HEK293 (cell line): ENCODE measurements at regions not wholly inside any gene's neighbourhood (a gene's known extent, or its start where the extent isn't known, plus 50 kb on each side); places are given as distances from the start of the nearest gene placed in this dataset.

ENCODE experiments used
- CTCF ChIA-PET: fragments of 350-600 bp; formaldehyde crosslinking; extraction: SDS; loops from one replicate; lab custom pipeline; 2021; ENCODE audit warnings: antibody characterized with exemption; lab: Yijun Ruan, JAX
- POLR2A ChIA-PET: fragments of 300-600 bp; formaldehyde crosslinking; extraction: SDS; loops from one replicate; lab custom pipeline; 2020; ENCODE audit warnings: antibody characterized with exemption, inconsistent platforms; lab: Yijun Ruan, JAX
- H3K27ac ChIP-seq: fragments of 200-500 bp; sonication (Bioruptor generic); 2 replicates; pipeline ENCODE4 v1.5.1; 2014; ENCODE audit warnings: low read depth, low read length, control low read depth, inconsistent platforms; ENCODE audit errors: extremely low read depth
- H3K36me3 ChIP-seq, 2 experiments: fragments of 200-500 bp in 1 of 2; sonication (Bioruptor generic) in 1 of 2; 1 replicate in 1 of 2; 2 replicates in 1 of 2; pipeline ENCODE4 v1.5.1; 2014 to 2017; ENCODE audit warnings: inconsistent platforms in 2 of 2, low read length in 2 of 2; ENCODE audit not compliant: control insufficient read depth in 2 of 2, insufficient read depth in 1 of 2
- H3K4me1 ChIP-seq: fragments of 200-500 bp; sonication (Bioruptor generic); 2 replicates; pipeline ENCODE4 v1.5.1; 2014; ENCODE audit warnings: mild to moderate bottlenecking, low read length, inconsistent platforms; ENCODE audit not compliant: control insufficient read depth, insufficient read depth
- H3K4me3 ChIP-seq: 2 replicates; pipeline ENCODE4 v1.5.1; 2011; ENCODE audit warnings: low read depth, mild to moderate bottlenecking, control low read depth, low read length, moderate library complexity
- H3K9me3 ChIP-seq: fragments of 200-500 bp; sonication (Bioruptor generic); 2 replicates; pipeline ENCODE4 v1.5.1; 2014; ENCODE audit warnings: low read depth, low read length, inconsistent platforms; ENCODE audit not compliant: control insufficient read depth, insufficient read depth
- ATF2 ChIP-seq: fragments of 450-650 bp; formaldehyde crosslinking; IDR thresholded peaks from 2 replicates; pipeline ENCODE4 v1.5.1; 2016; ENCODE audit warnings: missing biosample characterization, missing genetic modification characterization, low read depth
- GLIS1 ChIP-seq: fragments of 450-650 bp; formaldehyde crosslinking; IDR thresholded peaks from 2 replicates; pipeline ENCODE4 v1.5.1; 2016; ENCODE audit warnings: missing biosample characterization, missing genetic modification characterization
- HIC1 ChIP-seq: fragments of 450-650 bp; formaldehyde crosslinking; IDR thresholded peaks from 2 replicates; pipeline ENCODE4 v1.5.1; 2016; ENCODE audit warnings: missing biosample characterization, missing genetic modification characterization
- REST ChIP-seq: fragments of 450-650 bp; formaldehyde crosslinking; IDR thresholded peaks from 2 replicates; pipeline ENCODE4 v1.5.1; 2016; ENCODE audit warnings: missing biosample characterization, missing genetic modification characterization
- ZBTB1 ChIP-seq: fragments of 450-650 bp; formaldehyde crosslinking; IDR thresholded peaks from 2 replicates; pipeline ENCODE4 v1.5.1; 2016; ENCODE audit warnings: missing biosample characterization, missing genetic modification characterization
- ZBTB10 ChIP-seq: fragments of 450-650 bp; formaldehyde crosslinking; IDR thresholded peaks from 2 replicates; pipeline ENCODE4 v1.5.1; 2016; ENCODE audit warnings: missing biosample characterization, missing genetic modification characterization
- ZNF121 ChIP-seq: fragments of 450-650 bp; formaldehyde crosslinking; IDR thresholded peaks from 2 replicates; pipeline ENCODE4 v1.5.1; 2016; ENCODE audit warnings: missing biosample characterization, missing genetic modification characterization
- ZNF19 ChIP-seq: fragments of 450-650 bp; formaldehyde crosslinking; IDR thresholded peaks from 2 replicates; pipeline ENCODE4; 2016; ENCODE audit warnings: missing biosample characterization, missing genetic modification characterization, low read depth
- ZNF211 ChIP-seq: fragments of 450-650 bp; formaldehyde crosslinking; IDR thresholded peaks from 2 replicates; pipeline ENCODE4 v1.5.1; 2016; ENCODE audit warnings: low read depth, missing biosample characterization, missing genetic modification characterization
- ZNF335 ChIP-seq: fragments of 450-650 bp; formaldehyde crosslinking; conservative IDR thresholded peaks from 2 replicates; pipeline ENCODE4 v1.5.1; 2016; ENCODE audit warnings: missing biosample characterization, missing genetic modification characterization
- ZNF366 ChIP-seq: fragments of 450-650 bp; formaldehyde crosslinking; conservative IDR thresholded peaks from 2 replicates; pipeline ENCODE4 v1.5.1; 2016; ENCODE audit warnings: missing biosample characterization, missing genetic modification characterization
- ZNF433 ChIP-seq: fragments of 450-650 bp; formaldehyde crosslinking; IDR thresholded peaks from 2 replicates; pipeline ENCODE4 v1.5.1; 2016; ENCODE audit warnings: missing biosample characterization, missing genetic modification characterization, low read depth
- ZNF544 ChIP-seq: fragments of 450-650 bp; formaldehyde crosslinking; IDR thresholded peaks from 2 replicates; pipeline ENCODE4 v1.5.0; 2017; ENCODE audit warnings: missing biosample characterization, missing genetic modification characterization
- ZNF660 ChIP-seq: fragments of 450-650 bp; IDR thresholded peaks from 2 replicates; pipeline ENCODE4 v1.5.1; 2018; ENCODE audit warnings: missing biosample characterization, mild to moderate bottlenecking, missing genetic modification characterization
- ZNF837 ChIP-seq: fragments of 450-650 bp; formaldehyde crosslinking; IDR thresholded peaks from 2 replicates; pipeline ENCODE4 v1.5.1; 2016; ENCODE audit warnings: missing biosample characterization, missing genetic modification characterization
- TF ChIP-seq, protein P1 (sequence below): fragments of 450-650 bp; formaldehyde crosslinking; IDR thresholded peaks from 2 replicates; pipeline ENCODE4 v1.5.1; 2016; ENCODE audit warnings: missing biosample characterization, missing genetic modification characterization
- TF ChIP-seq, protein P2 (sequence below): fragments of 450-650 bp; formaldehyde crosslinking; IDR thresholded peaks from 2 replicates; pipeline ENCODE4 v1.5.1; 2017; ENCODE audit warnings: missing biosample characterization, missing genetic modification characterization

- Histone ChIP-seq H3K4me1 (no peaks in the 10 kb centered on the region), H3K9me3 (no peaks in the 10 kb centered on the region), H3K4me3 (no peak overlapping the region), H3K27ac (no peak overlapping the region), H3K36me3 (no peaks in the 10 kb centered on the region)
- POLR2A ChIA-PET: no interaction called here
- CTCF ChIA-PET: no interaction called here
- no peak for TF ChIP-seq ZNF660 (tag by site-specific recombination)
- TF ChIP-seq HIC1 (tag by site-specific recombination): no peak
- TF ChIP-seq ZBTB1 (tag by site-specific recombination): no peak
- TF ChIP-seq REST (tag by site-specific recombination): no peak
- TF ChIP-seq GLIS1 (tag by site-specific recombination): no peak
- TF ChIP-seq, protein P1, sequence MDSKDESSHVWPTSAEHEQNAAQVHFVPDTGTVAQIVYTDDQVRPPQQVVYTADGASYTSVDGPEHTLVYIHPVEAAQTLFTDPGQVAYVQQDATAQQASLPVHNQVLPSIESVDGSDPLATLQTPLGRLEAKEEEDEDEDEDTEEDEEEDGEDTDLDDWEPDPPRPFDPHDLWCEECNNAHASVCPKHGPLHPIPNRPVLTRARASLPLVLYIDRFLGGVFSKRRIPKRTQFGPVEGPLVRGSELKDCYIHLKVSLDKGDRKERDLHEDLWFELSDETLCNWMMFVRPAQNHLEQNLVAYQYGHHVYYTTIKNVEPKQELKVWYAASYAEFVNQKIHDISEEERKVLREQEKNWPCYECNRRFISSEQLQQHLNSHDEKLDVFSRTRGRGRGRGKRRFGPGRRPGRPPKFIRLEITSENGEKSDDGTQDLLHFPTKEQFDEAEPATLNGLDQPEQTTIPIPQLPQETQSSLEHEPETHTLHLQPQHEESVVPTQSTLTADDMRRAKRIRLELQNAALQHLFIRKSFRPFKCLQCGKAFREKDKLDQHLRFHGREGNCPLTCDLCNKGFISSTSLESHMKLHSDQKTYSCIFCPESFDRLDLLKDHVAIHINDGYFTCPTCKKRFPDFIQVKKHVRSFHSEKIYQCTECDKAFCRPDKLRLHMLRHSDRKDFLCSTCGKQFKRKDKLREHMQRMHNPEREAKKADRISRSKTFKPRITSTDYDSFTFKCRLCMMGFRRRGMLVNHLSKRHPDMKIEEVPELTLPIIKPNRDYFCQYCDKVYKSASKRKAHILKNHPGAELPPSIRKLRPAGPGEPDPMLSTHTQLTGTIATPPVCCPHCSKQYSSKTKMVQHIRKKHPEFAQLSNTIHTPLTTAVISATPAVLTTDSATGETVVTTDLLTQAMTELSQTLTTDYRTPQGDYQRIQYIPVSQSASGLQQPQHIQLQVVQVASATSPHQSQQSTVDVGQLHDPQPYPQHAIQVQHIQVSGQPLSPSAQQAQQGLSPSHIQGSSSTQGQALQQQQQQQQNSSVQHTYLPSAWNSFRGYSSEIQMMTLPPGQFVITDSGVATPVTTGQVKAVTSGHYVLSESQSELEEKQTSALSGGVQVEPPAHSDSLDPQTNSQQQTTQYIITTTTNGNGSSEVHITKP (tag by site-specific recombination): no peak
- no peak for TF ChIP-seq ZNF121 (tag by site-specific recombination)
Measured at GRCh38 chr3:176403531-176403930, 793.8 kb downstream of the TBL1XR1 start.

- ChIA-PET CTCF (no interaction called here), POLR2A (no interaction called here)
- H3K4me1 ChIP-seq: no peaks in the 10 kb centered on the region
- TF ChIP-seq, protein P2, sequence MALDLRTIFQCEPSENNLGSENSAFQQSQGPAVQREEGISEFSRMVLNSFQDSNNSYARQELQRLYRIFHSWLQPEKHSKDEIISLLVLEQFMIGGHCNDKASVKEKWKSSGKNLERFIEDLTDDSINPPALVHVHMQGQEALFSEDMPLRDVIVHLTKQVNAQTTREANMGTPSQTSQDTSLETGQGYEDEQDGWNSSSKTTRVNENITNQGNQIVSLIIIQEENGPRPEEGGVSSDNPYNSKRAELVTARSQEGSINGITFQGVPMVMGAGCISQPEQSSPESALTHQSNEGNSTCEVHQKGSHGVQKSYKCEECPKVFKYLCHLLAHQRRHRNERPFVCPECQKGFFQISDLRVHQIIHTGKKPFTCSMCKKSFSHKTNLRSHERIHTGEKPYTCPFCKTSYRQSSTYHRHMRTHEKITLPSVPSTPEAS (tag by site-specific recombination): no peak
- TF ChIP-seq ZNF837 (tag by site-specific recombination) (no peak), ZNF19 (tag by site-specific recombination) (no peak), ZNF335 (no peak)
- H3K27ac ChIP-seq: no peak overlapping the region
- H3K9me3 ChIP-seq: no peaks in the 10 kb centered on the region
- H3K4me3 ChIP-seq: no peak overlapping the region
- H3K36me3 ChIP-seq: no peaks in the 10 kb centered on the region
Measured at GRCh38 chr3:176401211-176401610, 796.1 kb downstream of the TBL1XR1 start.

GRCh38 chr3:176399193-176399592, 798.1 kb downstream of the TBL1XR1 start:
- ChIA-PET CTCF (no interaction called here), POLR2A (no interaction called here)
- H3K4me3 ChIP-seq: no peak overlapping the region
- H3K27ac ChIP-seq: no peak overlapping the region
- H3K4me1 ChIP-seq: no peaks in the 10 kb centered on the region
- H3K36me3 ChIP-seq: no peaks in the 10 kb centered on the region
- no peaks in the 10 kb centered on the region for H3K9me3 ChIP-seq
- TF ChIP-seq ZNF211 (tag by site-specific recombination) (no peak), ZNF433 (no peak), ZNF544 (tag by site-specific recombination) (no peak), ZBTB10 (tag by site-specific recombination) (no peak), ZNF366 (tag by site-specific recombination) (no peak), ATF2 (tag by site-specific recombination) (no peak)
